ENCODE measurements at regions not wholly inside any gene's neighbourhood (a gene's known extent, or its start where the extent isn't known, plus 50 kb on each side); places are given as distances from the start of the nearest gene placed in this dataset.
"Not testable (repeated sequence)": the region's sequence is repeated elsewhere in the genome, so short reads cannot be mapped to it uniquely, and the experiment has no call there.

DNA sequence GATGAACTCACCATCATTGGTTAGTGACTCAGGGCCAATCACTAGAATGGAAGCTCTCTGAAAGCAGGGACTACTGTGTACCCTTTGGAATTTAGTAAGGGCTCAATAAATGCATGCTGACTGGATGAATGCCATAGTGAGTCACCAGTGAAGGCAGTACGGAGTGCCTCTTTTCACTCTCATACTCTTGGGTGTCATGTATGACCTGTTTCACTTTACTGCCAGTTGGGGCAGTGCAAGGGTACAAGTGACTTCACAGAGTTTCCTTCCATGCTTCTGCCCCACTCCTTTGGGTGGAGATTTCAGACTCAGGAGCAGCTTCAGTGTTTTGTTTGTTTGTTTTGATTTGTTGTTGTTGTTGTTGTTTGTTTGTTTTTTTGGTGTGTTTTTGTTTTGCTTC, 57.7 kb downstream of the SOX3 start:
- Mint-ChIP-seq H3K27ac (no peak overlapping the region), H3K9me3 (ENCODE audit: low read depth) (no peaks in the 10 kb centered on the region), H3K27me3 (no peaks in the 10 kb centered on the region)

DNA sequence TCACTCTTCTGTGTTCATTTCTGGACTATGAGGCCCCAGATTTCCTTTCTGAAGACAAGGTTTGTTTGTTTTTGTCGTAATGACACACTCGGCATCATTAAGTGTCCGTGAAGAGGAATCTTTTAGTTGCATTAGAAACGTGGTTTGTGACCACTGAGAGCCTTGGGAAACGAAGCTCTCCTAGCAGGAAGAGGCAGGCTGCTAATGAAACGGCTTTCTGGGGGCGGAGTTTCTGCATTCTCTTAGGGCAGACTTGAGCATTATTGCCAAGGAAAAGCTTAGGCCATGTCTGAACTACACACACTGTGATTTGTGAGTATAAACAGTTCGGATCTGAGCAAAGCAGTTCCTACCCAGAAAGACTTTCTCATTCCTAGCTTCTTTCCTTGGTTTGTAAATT, 64.0 kb downstream of the SOX3 start:
- Mint-ChIP-seq H3K9me3 (ENCODE audit: low read depth) (no peaks in the 10 kb centered on the region), H3K27me3 (peaks cover 3% of the 10 kb centered on the region), H3K4me3 (no peak overlapping the region), H3K4me1 (ENCODE audit: low read depth) (no peaks in the 10 kb centered on the region), H3K36me3 (no peaks in the 10 kb centered on the region), H3K27ac (no peak overlapping the region)

More for the DNA sequence above, 57.7 kb downstream of the SOX3 start:
- Mint-ChIP-seq H3K36me3 (no peaks in the 10 kb centered on the region), H3K4me1 (ENCODE audit: low read depth) (no peaks in the 10 kb centered on the region), H3K4me3 (no peak overlapping the region)

DNA sequence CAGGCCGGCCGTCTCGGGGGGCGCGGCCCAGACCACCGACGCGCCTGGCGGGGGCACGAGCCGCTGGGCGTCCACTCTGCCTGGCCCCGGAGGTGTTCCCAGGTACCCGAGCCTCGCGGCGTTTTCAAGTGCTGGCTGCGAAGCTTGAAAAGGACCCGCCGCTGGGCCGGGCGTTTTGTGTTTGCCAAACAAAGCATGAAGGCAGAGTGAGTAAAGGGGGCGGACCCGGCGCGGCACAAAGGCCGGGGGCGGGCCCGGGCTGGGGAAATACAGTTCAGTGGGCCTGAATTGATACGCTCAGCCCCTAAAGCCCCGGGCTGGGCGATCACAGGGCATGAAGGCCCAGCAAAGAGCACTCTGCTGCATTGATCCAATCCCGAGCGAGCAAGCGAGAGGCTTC, 65.4 kb downstream of the SOX3 start:
- no peaks in the 10 kb centered on the region for H3K4me1 Mint-ChIP-seq (ENCODE audit: low read depth)
- H3K9me3 Mint-ChIP-seq (ENCODE audit: low read depth), result no peaks in the 10 kb centered on the region
- H3K27me3 Mint-ChIP-seq, result peaks cover 5% of the 10 kb centered on the region
- H3K4me3 Mint-ChIP-seq, result no peak overlapping the region
- no peak overlapping the region for H3K27ac Mint-ChIP-seq
- H3K36me3 Mint-ChIP-seq, result no peaks in the 10 kb centered on the region

DNA sequence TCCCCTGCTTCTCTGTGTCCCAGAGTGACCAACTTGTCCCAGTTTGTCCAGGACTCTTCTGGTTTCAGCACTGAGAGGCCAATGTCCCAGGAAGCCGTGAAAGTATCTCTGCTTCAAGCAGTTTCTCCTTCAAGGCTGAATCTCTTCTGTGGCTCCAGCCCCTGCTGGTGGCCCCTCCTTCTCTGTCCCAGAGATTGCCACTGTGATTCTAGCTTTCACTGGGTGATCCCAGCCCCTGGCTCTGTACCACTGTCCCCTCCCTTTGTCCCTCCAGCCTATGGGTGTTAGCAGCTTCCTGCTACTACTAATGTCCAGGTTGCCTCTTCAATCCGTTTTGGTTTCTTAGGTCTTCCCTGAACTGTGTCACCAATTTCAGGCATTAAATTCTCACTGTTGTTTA, 70.5 kb downstream of the SOX3 start:
- Mint-ChIP-seq H3K4me1 (ENCODE audit: low read depth) (no peaks in the 10 kb centered on the region), H3K36me3 (no peaks in the 10 kb centered on the region), H3K27me3 (peaks cover 5% of the 10 kb centered on the region), H3K27ac (no peak overlapping the region), H3K4me3 (no peak overlapping the region), H3K9me3 (ENCODE audit: low read depth) (no peaks in the 10 kb centered on the region)

DNA sequence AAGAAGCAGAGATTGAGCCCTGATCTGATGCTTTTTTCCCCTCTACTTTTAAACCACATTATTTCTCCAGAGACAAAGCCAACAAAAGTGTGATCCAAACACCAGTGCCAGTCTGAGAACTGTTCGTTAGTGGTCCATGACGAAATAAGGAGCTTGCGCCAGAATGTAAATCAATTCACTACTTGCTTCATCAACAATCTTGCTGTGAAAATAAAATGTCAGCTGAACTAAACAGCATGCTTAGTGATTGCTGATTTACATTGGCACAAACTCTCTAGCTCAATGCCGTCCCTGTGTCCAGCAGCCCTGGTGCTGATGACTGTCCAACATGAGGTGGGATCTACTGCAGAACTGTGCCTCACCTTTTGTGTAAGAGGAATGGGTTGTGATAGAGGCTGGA, 71.3 kb downstream of the SOX3 start:
- H3K4me1 Mint-ChIP-seq (ENCODE audit: low read depth), result no peaks in the 10 kb centered on the region
- H3K27ac Mint-ChIP-seq, result no peak overlapping the region
- H3K36me3 Mint-ChIP-seq, result no peaks in the 10 kb centered on the region
- no peak overlapping the region for H3K4me3 Mint-ChIP-seq
- H3K9me3 Mint-ChIP-seq (ENCODE audit: low read depth), result no peaks in the 10 kb centered on the region
- H3K27me3 Mint-ChIP-seq, result peaks cover 5% of the 10 kb centered on the region

DNA sequence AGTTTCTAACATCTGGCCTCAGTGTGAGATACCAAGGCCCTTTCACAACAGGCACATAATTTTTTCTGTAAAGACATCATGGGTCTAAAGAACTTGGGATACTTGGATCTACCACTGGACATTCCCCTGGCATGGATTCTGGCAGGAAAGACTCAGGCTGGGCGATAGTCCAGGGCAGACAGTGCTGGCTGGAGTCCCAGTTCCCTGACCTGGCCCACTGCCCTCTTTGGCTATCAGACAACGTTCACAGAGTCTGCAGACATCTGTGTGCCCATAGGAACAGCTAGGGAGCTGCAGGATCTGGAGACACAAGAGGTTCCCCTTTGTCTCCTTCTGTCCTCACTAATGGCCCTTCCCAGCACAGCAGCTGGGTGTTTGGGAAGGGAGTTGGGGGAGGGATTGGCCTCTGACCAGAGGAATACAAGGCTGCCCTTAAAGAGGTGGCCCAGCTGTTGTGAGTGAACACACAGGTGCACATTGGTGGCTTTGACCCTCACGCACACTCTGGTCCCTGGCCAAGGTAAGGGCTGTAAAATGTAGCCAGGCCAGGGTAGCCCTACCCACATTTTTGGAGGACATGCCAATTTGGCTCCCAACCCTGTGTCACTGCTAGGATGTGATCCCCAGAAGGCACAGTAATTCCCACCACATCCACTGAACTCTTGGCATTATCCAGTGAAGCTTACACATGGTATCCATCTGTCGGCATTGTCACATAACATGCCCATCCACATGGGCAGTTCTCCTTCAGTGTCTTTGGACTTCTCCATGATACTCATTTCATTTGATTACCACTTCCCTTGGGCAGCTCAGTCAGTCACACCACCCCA, 72.3 kb downstream of the SOX3 start:
- H3K9me3 Mint-ChIP-seq (ENCODE audit: low read depth), result no peaks in the 10 kb centered on the region
- peaks cover 5% of the 10 kb centered on the region for H3K27me3 Mint-ChIP-seq
- no peaks in the 10 kb centered on the region for H3K36me3 Mint-ChIP-seq
- H3K4me3 Mint-ChIP-seq, result no peak overlapping the region
- H3K4me1 Mint-ChIP-seq (ENCODE audit: low read depth), result no peaks in the 10 kb centered on the region
- no peak overlapping the region for H3K27ac Mint-ChIP-seq

DNA sequence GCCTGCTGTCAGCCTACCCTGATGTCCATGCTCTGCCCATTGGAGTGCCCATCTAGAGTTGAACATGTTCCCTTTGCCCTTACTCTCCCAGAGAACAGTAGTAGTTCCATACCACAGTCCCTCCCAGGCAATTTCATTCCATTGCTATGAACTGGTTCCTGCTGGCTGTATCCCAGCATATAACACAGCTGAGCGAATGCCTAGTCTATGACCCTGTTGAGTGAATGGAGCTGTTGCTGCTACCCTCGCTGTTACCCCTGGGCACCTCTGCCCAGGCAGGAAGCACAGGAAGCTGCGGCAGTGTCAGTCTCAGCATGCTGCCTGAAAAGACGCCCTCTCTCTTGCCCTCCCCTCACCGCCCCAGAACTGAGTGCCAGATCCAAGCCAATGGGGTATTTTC, 73.3 kb downstream of the SOX3 start:
- Mint-ChIP-seq H3K4me3 (no peak overlapping the region), H3K36me3 (no peaks in the 10 kb centered on the region), H3K4me1 (ENCODE audit: low read depth) (no peaks in the 10 kb centered on the region), H3K9me3 (ENCODE audit: low read depth) (no peaks in the 10 kb centered on the region), H3K27ac (no peak overlapping the region), H3K27me3 (peaks cover 3% of the 10 kb centered on the region)

DNA sequence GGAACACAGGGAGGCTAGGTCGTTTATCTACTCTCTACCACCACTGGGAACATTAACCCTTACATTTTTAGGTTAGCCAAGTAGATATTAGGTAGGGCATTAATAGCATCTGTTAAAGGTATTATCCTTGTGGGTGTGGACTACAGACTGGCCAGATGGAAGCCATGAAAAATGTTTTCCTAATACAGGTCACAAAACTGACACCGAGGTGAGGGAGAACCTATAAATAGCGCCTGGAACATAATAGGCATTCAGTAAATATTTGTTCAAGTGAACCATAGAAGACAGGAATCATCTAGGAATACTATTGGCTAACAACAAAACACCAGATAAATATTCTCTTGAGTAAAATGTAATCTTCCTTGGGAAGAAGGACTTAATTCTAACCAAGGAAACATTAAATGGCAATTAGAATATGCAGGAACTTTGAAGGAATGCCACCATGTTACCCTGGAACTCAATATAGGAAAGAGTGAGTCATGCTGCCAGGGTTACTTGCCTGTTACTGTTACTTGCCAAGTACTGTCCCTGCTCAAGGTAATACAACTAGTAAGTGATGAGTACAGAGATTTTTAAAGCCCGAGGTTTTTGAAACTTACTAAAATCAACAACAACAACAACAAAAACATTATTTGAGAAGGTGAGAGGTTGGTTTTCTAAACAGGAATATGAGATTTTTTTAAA, 79.0 kb downstream of the SOX3 start:
- Mint-ChIP-seq H3K4me1 (ENCODE audit: low read depth) (no peaks in the 10 kb centered on the region), H3K4me3 (no peak overlapping the region), H3K27me3 (no peaks in the 10 kb centered on the region), H3K9me3 (ENCODE audit: low read depth) (no peaks in the 10 kb centered on the region), H3K27ac (no peak overlapping the region), H3K36me3 (no peaks in the 10 kb centered on the region)

DNA sequence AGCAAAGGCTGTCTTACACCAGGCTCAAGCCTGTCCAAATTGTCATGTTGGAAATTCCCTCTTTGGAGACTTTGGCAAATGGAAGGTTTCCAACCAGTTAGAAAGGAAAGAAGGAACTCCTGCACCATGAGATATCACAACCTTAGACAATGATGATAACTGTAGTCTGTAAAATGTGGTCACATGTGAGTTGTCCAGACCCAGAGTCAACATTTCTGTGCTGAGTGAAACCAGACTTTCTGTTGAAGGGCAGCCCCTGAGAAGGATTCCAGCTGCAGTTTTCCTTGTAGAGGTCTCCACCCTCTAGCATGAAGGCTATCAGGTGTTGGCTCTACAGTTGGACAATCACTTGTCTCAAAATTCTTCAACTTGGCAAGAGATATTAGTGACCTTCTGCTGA, 82.4 kb downstream of the SOX3 start:
- Mint-ChIP-seq H3K27ac (no peak overlapping the region), H3K27me3 (no peaks in the 10 kb centered on the region), H3K9me3 (ENCODE audit: low read depth) (no peaks in the 10 kb centered on the region), H3K36me3 (no peaks in the 10 kb centered on the region), H3K4me1 (ENCODE audit: low read depth) (no peaks in the 10 kb centered on the region), H3K4me3 (no peak overlapping the region)

DNA sequence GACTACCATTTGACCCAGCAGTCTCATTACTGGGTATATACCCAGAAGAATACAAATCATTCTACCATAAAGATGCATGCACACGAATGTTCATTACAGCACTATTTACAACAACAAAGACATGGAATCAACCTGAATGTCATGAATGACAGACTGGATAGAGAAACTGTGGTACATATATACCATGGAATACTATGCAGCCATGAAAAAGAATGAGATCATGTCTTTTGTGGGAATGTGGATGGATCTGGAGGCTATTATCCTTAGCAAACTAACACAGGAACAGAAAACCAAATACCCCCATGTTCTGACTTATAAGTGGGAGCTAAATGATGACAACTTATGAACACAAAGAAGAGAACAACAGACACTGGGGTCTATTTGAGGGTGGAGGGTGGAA, 102.7 kb downstream of the SOX3 start:
- H3K27ac Mint-ChIP-seq; H3K9me3 Mint-ChIP-seq (ENCODE audit: low read depth); H3K4me1 Mint-ChIP-seq (ENCODE audit: low read depth); H3K27me3 Mint-ChIP-seq; H3K36me3 Mint-ChIP-seq; H3K4me3 Mint-ChIP-seq: not testable (repeated sequence)

DNA sequence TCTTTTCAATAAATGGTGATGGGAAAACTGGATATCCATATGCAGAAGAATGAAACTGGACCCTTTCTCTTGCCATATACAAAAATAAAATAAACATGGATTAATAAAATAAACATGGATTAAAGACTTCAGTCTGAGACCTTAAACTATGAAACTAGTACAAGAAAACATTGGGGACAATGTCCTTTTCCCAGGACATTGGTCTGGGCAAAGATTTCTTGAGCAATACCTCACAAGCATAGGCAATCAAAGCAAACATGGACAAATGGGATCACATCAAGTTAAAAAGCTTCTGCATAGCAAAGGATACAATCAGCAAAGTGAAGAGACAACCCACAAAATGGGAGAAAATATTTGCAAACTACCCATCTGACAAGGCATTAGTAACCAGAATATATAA, 108.5 kb downstream of the SOX3 start:
- not testable (repeated sequence) for H3K4me1 Mint-ChIP-seq (ENCODE audit: low read depth); H3K27me3 Mint-ChIP-seq; H3K27ac Mint-ChIP-seq

DNA sequence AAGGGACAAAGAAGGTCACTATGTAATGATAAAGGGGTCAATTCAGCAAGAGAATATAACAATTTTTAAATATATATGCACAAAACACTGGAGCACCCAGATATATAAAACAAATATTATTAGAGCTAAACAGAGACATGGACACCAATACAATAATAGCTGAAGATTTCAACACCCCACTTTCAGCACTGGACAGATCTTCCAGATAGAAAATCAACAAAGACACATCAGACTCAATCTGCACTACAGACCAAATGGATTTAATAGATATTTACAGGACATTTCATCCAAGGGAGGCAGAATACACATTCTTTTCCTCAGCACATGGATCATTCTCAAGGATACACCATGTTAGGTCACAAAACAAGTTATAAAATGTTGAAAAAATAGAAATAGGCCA, 111.4 kb downstream of the SOX3 start:
- Mint-ChIP-seq H3K4me3 (no peak overlapping the region), H3K36me3 (no peaks in the 10 kb centered on the region), H3K27ac (no peak overlapping the region)

More for the DNA sequence above, 108.5 kb downstream of the SOX3 start:
- not testable (repeated sequence) for H3K4me3 Mint-ChIP-seq; H3K9me3 Mint-ChIP-seq (ENCODE audit: low read depth); H3K36me3 Mint-ChIP-seq

DNA sequence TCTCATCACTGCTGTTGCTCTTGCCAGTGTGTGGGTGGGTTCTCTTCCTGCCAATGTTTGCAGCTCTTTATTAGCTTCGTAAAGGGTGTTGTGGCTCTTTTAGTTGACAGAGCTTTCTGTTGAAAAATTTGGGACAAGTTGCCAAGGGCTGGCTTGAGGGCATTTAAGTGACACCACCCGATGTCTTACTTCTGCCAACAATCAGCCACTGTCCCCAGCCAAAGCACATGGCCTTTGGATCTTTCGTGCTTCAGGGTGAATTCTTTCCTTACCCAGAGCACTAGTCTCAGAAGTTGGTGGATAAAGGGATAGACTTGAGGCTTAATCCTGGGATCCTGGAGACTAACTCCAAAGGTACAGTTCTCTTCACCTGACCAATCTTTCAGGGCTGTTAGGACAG, 113.6 kb downstream of the SOX3 start:
- Mint-ChIP-seq H3K4me3 (no peak overlapping the region), H3K4me1 (ENCODE audit: low read depth) (no peaks in the 10 kb centered on the region), H3K36me3 (no peaks in the 10 kb centered on the region), H3K27me3 (no peaks in the 10 kb centered on the region), H3K27ac (no peak overlapping the region), H3K9me3 (ENCODE audit: low read depth) (no peaks in the 10 kb centered on the region)

More for the DNA sequence above, 111.4 kb downstream of the SOX3 start:
- Mint-ChIP-seq H3K9me3 (ENCODE audit: low read depth) (no peaks in the 10 kb centered on the region), H3K27me3 (no peaks in the 10 kb centered on the region), H3K4me1 (ENCODE audit: low read depth) (no peaks in the 10 kb centered on the region)

DNA sequence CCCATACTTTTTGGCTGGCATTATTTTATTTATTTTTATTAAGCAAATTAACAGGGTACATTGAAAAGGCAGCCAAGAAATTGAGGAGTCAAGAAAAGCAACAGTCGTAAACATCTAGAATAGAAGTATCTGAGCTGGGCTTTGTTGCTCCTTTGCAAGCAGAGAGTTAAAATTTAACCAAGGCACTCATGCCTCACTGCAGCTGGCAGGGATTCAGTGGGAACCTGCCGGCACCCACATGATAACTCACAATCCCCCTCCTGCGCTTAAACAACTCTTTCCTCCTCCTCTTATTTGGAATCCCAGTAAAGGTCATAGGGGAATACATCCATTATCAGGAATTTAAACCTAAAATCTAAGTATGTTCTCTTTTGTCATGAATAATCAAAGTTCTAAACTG, 115.5 kb downstream of the SOX3 start:
- no peaks in the 10 kb centered on the region for H3K9me3 Mint-ChIP-seq (ENCODE audit: low read depth)
- no peaks in the 10 kb centered on the region for H3K27me3 Mint-ChIP-seq

DNA sequence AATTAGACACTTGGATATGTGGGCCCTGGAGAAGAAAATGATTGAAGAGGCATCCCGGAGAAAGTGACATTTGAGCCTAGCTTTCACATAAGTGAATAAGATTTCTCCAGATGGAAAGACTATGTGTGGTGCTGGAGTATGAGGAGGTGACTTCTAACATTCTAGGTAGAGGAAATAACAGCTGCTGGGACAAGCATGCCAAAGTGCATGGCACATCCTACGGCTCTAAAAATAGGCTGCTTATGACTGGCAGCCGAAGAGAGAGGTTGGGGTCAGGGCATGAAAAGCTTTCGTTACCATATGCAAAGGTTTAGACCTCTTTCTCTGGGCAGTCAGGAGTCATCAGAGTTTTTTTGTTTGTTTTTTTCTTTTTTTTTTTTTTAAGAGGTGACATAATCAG, 142.0 kb downstream of the SOX3 start:
- Mint-ChIP-seq H3K4me3 (no peak overlapping the region), H3K4me1 (ENCODE audit: low read depth) (no peaks in the 10 kb centered on the region), H3K36me3 (no peaks in the 10 kb centered on the region), H3K27me3 (no peaks in the 10 kb centered on the region), H3K27ac (no peak overlapping the region), H3K9me3 (ENCODE audit: low read depth) (no peaks in the 10 kb centered on the region)

More for the DNA sequence above, 115.5 kb downstream of the SOX3 start:
- Mint-ChIP-seq H3K4me3 (no peak overlapping the region), H3K36me3 (no peaks in the 10 kb centered on the region), H3K27ac (no peak overlapping the region), H3K4me1 (ENCODE audit: low read depth) (no peaks in the 10 kb centered on the region)

DNA sequence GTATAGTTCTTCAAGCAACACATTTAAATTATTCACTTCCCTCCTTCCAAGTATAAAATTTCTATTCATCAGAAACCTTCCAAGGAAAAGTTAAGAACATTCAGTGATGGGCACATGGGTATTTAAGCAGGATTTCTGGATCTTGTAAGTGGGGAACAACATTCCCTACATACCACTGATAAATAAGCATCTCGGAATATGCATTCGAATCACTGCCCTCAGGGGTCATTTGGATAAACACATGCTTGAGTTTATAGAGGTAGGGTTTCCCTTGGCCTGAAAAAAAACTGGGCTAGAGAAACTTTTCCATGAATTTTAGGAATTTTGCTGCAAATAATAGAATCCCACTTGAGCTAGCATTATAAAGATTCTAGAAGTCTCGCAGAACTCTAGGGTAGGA, 143.9 kb downstream of the SOX3 start:
- Mint-ChIP-seq H3K27ac (no peak overlapping the region), H3K9me3 (ENCODE audit: low read depth) (no peaks in the 10 kb centered on the region), H3K4me1 (ENCODE audit: low read depth) (no peaks in the 10 kb centered on the region), H3K36me3 (no peaks in the 10 kb centered on the region), H3K27me3 (no peaks in the 10 kb centered on the region), H3K4me3 (no peak overlapping the region)

Measured in activated naive CD8-positive, alpha-beta T cell (primary cell).